Astrocyte of the spinal cord (primary cell): ENCODE measurements at regions not wholly inside any gene's neighbourhood (a gene's known extent, or its start where the extent isn't known, plus 50 kb on each side); places are given as distances from the start of the nearest gene placed in this dataset.

Experiments used
- DNase-seq: peaks from one replicate; pipeline ENCODE4 v3.0.0; 2011; ENCODE audit warnings: low read depth, low spot score
- H3K4me3 ChIP-seq: 2 replicates; pipeline ENCODE4 v1.5.1; 2011; ENCODE audit warnings: low read depth, mild to moderate bottlenecking, low read length, moderate library complexity
- in situ Hi-C: cut with HindIII; loops from 2 replicates; pipeline ENCODE4 v1.10.0; 2017; ENCODE audit warnings: low sequenced_read_pairs
- TF ChIP-seq, protein P1 (sequence below): IDR thresholded peaks from 2 replicates; pipeline ENCODE4 v1.5.1; 2012; ENCODE audit warnings: low read depth, mild to moderate bottlenecking, low read length, inconsistent platforms

- no peak for DNase-seq
- no peak overlapping the region for H3K4me3 ChIP-seq
- in situ Hi-C loops = no loop called here
- TF ChIP-seq, protein P1, sequence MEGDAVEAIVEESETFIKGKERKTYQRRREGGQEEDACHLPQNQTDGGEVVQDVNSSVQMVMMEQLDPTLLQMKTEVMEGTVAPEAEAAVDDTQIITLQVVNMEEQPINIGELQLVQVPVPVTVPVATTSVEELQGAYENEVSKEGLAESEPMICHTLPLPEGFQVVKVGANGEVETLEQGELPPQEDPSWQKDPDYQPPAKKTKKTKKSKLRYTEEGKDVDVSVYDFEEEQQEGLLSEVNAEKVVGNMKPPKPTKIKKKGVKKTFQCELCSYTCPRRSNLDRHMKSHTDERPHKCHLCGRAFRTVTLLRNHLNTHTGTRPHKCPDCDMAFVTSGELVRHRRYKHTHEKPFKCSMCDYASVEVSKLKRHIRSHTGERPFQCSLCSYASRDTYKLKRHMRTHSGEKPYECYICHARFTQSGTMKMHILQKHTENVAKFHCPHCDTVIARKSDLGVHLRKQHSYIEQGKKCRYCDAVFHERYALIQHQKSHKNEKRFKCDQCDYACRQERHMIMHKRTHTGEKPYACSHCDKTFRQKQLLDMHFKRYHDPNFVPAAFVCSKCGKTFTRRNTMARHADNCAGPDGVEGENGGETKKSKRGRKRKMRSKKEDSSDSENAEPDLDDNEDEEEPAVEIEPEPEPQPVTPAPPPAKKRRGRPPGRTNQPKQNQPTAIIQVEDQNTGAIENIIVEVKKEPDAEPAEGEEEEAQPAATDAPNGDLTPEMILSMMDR = no peak
Measured at GRCh38 chr7:25879799-25880198, 272.2 kb upstream of the NFE2L3 start.

GRCh38 chr7:25881317-25882037 lies 270.5 kb upstream of the NFE2L3 start:
- in situ Hi-C loops = no loop called here
- no peak overlapping the region for H3K4me3 ChIP-seq
- no peak for DNase-seq
- TF ChIP-seq, protein P1 = no peak

GRCh38 chr7:25882151-25882773 lies 269.7 kb upstream of the NFE2L3 start:
- in situ Hi-C loops = no loop called here
- TF ChIP-seq, protein P1 = no peak
- no peak for DNase-seq
- no peak overlapping the region for H3K4me3 ChIP-seq

DNA sequence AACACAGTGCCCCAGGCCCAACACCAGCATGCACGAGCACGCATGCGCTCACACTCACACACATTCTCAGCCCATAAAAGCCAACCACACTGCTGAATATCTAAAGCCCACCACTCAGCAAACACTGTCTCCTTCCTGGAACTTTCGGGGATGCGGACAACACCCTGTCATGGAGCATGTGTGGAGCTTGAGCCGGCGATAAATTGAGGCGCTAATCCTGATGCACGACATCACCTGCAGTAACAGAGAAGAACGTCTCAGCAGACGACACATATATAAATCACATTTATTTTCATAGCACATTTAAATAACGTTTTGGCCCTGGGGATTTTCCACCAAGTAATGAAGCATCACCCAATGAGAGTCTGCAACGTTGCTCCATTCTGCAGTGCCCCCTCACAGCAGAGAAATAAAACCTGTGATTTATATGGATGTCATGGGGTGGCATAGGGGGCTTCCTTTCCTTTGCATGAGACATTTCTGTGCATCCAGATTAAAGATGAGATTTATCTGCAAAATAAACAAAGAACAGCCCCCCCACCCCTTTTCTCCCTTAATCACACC lies 267.7 kb upstream of the NFE2L3 start:
- TF ChIP-seq, protein P1 = no peak
- no peak overlapping the region for H3K4me3 ChIP-seq
- in situ Hi-C loops = no loop called here
- no peak for DNase-seq

GRCh38 chr7:25885057-25885576 lies 266.9 kb upstream of the NFE2L3 start:
- in situ Hi-C loops = no loop called here
- no peak for DNase-seq
- H3K4me3 ChIP-seq = no peak overlapping the region
- TF ChIP-seq, protein P1 = no peak

- TF ChIP-seq, protein P1 = no peak
- DNase-seq = no peak
- in situ Hi-C loops = no loop called here
- H3K4me3 ChIP-seq = no peak overlapping the region
Measured at GRCh38 chr7:25886387-25887240, 265.4 kb upstream of the NFE2L3 start.
